AG04450 (cell line): ENCODE measurements at regions not wholly inside any gene's neighbourhood (a gene's known extent, or its start where the extent isn't known, plus 50 kb on each side); places are given as distances from the start of the nearest gene placed in this dataset.

Source experiments
- CTCF ChIA-PET: fragments of 300-600, 350-600 bp; formaldehyde crosslinking; extraction: SDS; loops from one replicate; lab custom pipeline; 2022; ENCODE audit warnings: antibody characterized with exemption, inconsistent platforms; lab: Charles Lee
- POLR2A ChIA-PET: fragments of 350-600 bp; formaldehyde crosslinking; extraction: SDS; loops from one replicate; lab custom pipeline; 2021; ENCODE audit warnings: antibody characterized with exemption, inconsistent platforms; lab: Yijun Ruan, JAX
- DNase-seq: peaks from one replicate; pipeline ENCODE4 v3.0.0-alpha.2; 2011; ENCODE audit warnings: low read depth, low spot score
- H3K27ac ChIP-seq: one replicate; pipeline ENCODE4 v1.5.1; 2012; ENCODE audit warnings: low read depth, low read length, control low read depth
- H3K27me3 ChIP-seq: one replicate; pipeline ENCODE4 v1.6.0; 2012; ENCODE audit warnings: low read length; ENCODE audit not compliant: control insufficient read depth, insufficient read depth
- H3K4me3 ChIP-seq: 2 replicates; pipeline ENCODE4 v1.5.1; 2011; ENCODE audit warnings: mild to moderate bottlenecking, low read depth, low read length, control low read depth
- H3K9me3 ChIP-seq: 2 replicates; pipeline ENCODE4 v1.5.1; 2012; ENCODE audit warnings: low read length; ENCODE audit not compliant: control insufficient read depth, insufficient read depth
- CTCF ChIP-seq: IDR thresholded peaks from 2 replicates; pipeline ENCODE4 v1.5.1; 2011; ENCODE audit warnings: low read depth, low read length, control low read depth, inconsistent platforms

GRCh38 chr16:73185737-73186136 lies 137.8 kb upstream of the ZFHX3 start:
- TF ChIP-seq CTCF = no peak
- H3K27me3 ChIP-seq = no peaks in the 10 kb centered on the region
- CTCF ChIA-PET = interaction anchor here (0.7 to 2.1 kb wide), 3 partner anchors 9 to 22 kb away, joined by 3 to 8 read pairs (median 4); no protein-coding TSS in a partner anchor
- no peak overlapping the region for H3K27ac ChIP-seq
- DNase-seq = no peak
- POLR2A ChIA-PET = interaction anchor here (0.7 kb wide), 1 partner anchor 97 kb away, joined by 3 read pairs; no protein-coding TSS in a partner anchor
- no peak overlapping the region for H3K4me3 ChIP-seq
- no peaks in the 10 kb centered on the region for H3K9me3 ChIP-seq

GRCh38 chr16:73183611-73184092 lies 135.7 kb upstream of the ZFHX3 start:
- Histone ChIP-seq H3K9me3 (no peaks in the 10 kb centered on the region), H3K27me3 (no peaks in the 10 kb centered on the region), H3K4me3 (no peak overlapping the region), H3K27ac (no peak overlapping the region)
- ChIA-PET CTCF (interaction anchor here (0.6 kb wide), 1 partner anchor 49 kb away, joined by 3 read pairs; no protein-coding TSS in a partner anchor), POLR2A (no interaction called here)
- TF ChIP-seq CTCF = no peak; the same call in 1 of the 2 replicates
- no peak for DNase-seq

GRCh38 chr16:73179705-73180331 lies 131.9 kb upstream of the ZFHX3 start:
- no peaks in the 10 kb centered on the region for H3K27me3 ChIP-seq
- H3K4me3 ChIP-seq = no peak overlapping the region
- CTCF ChIA-PET = no interaction called here
- H3K9me3 ChIP-seq = no peaks in the 10 kb centered on the region
- no peak for TF ChIP-seq CTCF
- peak overlapping the region; percentile 21 for H3K27ac ChIP-seq
- POLR2A ChIA-PET = no interaction called here
- no peak for DNase-seq

- H3K27ac ChIP-seq = no peak overlapping the region
- POLR2A ChIA-PET = interaction anchor here (0.5 to 0.7 kb wide), 2 partner anchors 34 to 122 kb away, joined by 3 read pairs; no protein-coding TSS in a partner anchor
- no peak for DNase-seq
- CTCF ChIA-PET = interaction anchor here (1.9 to 2.5 kb wide), 3 partner anchors 18 to 345 kb away, joined by 4 to 17 read pairs (median 11); no protein-coding TSS in a partner anchor
- H3K4me3 ChIP-seq = no peak overlapping the region
- TF ChIP-seq CTCF = no peak
- no peaks in the 10 kb centered on the region for H3K27me3 ChIP-seq
- no peaks in the 10 kb centered on the region for H3K9me3 ChIP-seq
Measured at GRCh38 chr16:73177729-73178295, 129.9 kb upstream of the ZFHX3 start.
